ENCODE measurements at regions not wholly inside any gene's neighbourhood (a gene's known extent, or its start where the extent isn't known, plus 50 kb on each side); places are given as distances from the start of the nearest gene placed in this dataset.

- TF ChIP-seq POLR2A (IDR thresholded peaks at IDR 0.05) (no peak), CTCF (IDR thresholded peaks at IDR 0.05) (no peak), EP300 (IDR thresholded peaks at IDR 0.05) (no peak), POLR2AphosphoS5 (IDR thresholded peaks at IDR 0.05) (no peak)
Measured at GRCh38 chr1:82979593-82980236, 1019.2 kb downstream of the TTLL7 start.
